Spleen (tissue), 11 donors: ENCODE measurements at regions not wholly inside any gene's neighbourhood (a gene's known extent, or its start where the extent isn't known, plus 50 kb on each side); places are given as distances from the start of the nearest gene placed in this dataset.

Experiments
- DNase-seq: peaks from one replicate; pipeline ENCODE4 v3.0.0-alpha.2; 2020
- H3K27ac ChIP-seq, 8 donors: fragments of 200-600 bp; sonication (generic) in 7 of 8; 1 replicate in 4 of 8; 2 replicates in 4 of 8; pipeline versions ENCODE4 v1.5.0 to v1.8.0; 2016 to 2021; ENCODE audit warnings: inconsistent platforms in 4 of 8, mild to moderate bottlenecking in 4 of 8, moderate library complexity in 1 of 8
- H3K27me3 ChIP-seq, 7 donors: fragments of 200-600 bp; sonication (generic) in 6 of 7; replicated peaks in 1 of 7; 1 replicate in 4 of 7; 2 replicates in 3 of 7; pipeline versions ENCODE4 v1.5.0 to v1.8.0; 2016 to 2021; ENCODE audit warnings: inconsistent platforms in 3 of 7, mild to moderate bottlenecking in 1 of 7
- H3K36me3 ChIP-seq, 6 donors: fragments of 200-600 bp; sonication (generic) in 5 of 6; 1 replicate in 4 of 6; 2 replicates in 2 of 6; pipeline versions ENCODE4 v1.5.0 to v1.8.0; 2016 to 2021; ENCODE audit warnings: inconsistent platforms in 2 of 6
- H3K4me1 ChIP-seq, 6 donors: fragments of 200-600 bp; sonication (generic) in 5 of 6; 1 replicate in 3 of 6; 2 replicates in 3 of 6; pipeline versions ENCODE4 v1.5.0 to v1.8.0; 2016 to 2021; ENCODE audit warnings: inconsistent platforms in 3 of 6
- H3K4me3 ChIP-seq, 8 donors: fragments of 200-600 bp; sonication (generic) in 7 of 8; 1 replicate in 4 of 8; 2 replicates in 4 of 8; pipeline versions ENCODE4 v1.5.0 to v1.8.0; 2016 to 2021; ENCODE audit warnings: inconsistent platforms in 4 of 8, mild to moderate bottlenecking in 4 of 8, moderate library complexity in 2 of 8
- H3K9me3 ChIP-seq, 8 donors: fragments of 200-600 bp; sonication (generic) in 7 of 8; 1 replicate in 4 of 8; 2 replicates in 4 of 8; pipeline versions ENCODE4 v1.5.0 to v1.8.0; 2016 to 2021; ENCODE audit warnings: inconsistent platforms in 4 of 8
- CTCF ChIP-seq, 11 experiments: fragments of 200-600 bp in 7 of 11; fragments of 450-650 bp in 4 of 11; sonication (generic) in 4 of 11; IDR thresholded peaks in 8 of 11; conservative IDR thresholded peaks in 3 of 11; 1 replicate in 7 of 11; 2 replicates in 4 of 11; pipeline versions ENCODE4 v1.4.0 to v1.8.0; 2016 to 2021; ENCODE audit warnings: antibody characterized with exemption in 11 of 11, inconsistent platforms in 4 of 11, mild to moderate bottlenecking in 1 of 11
- POLR2A ChIP-seq, 3 donors: fragments of 450-650 bp; IDR thresholded peaks; one replicate each; pipeline ENCODE4 v1.5.1; 2017; ENCODE audit warnings: antibody characterized with exemption in 3 of 3, mild to moderate bottlenecking in 1 of 3
- POLR2AphosphoS5 ChIP-seq, 3 donors: sonication (generic); formaldehyde crosslinking; IDR thresholded peaks; one replicate each; pipeline ENCODE4 v1.5.1; 2017; ENCODE audit warnings: antibody characterized with exemption in 3 of 3
- WGBS, 5 donors: extraction: QIAGEN DNeasy Blood & Tissue Kit in 3 of 5; methylation state at CpG; one replicate each; pipeline versions ENCODE4 v1.1.5 to v1.1.7; 2013 to 2018; 5-methylcytosine and 5-hydroxymethylcytosine counted together
- intact Hi-C: fragments of 100-400 bp; cut with DNase I; formaldehyde crosslinking; loops from one replicate; pipeline ENCODE4 v1.15.0; 2023; ENCODE audit warnings: low total_unique reads
- donor health status: healthy with polysubstance abuse.
- donor health status: DM: no; HTN: no; CAD: no; lungs with moderate emphysema.
- donor health status: DM: no; HTN: no; CAD: no.
- donor health status: Bipolar disorder and iron deficiency.
- donor health status: healthy.
- donor health status: DM: no; HTN: no; CAD: no.
- donor health status: DM: yes; HTN: yes; CAD: no.

GRCh38 chr3:166304584-166304983 is 467.4 kb upstream of the BCHE start:
- H3K27ac ChIP-seq, result no peak overlapping the region
- intact Hi-C loops, result no loop called here

GRCh38 chr3:166303681-166304080 is 466.5 kb upstream of the BCHE start:
- Histone ChIP-seq H3K27me3 (no peaks in the 10 kb centered on the region), H3K4me1 (no peaks in the 10 kb centered on the region), H3K36me3 (no peaks in the 10 kb centered on the region), H3K27ac (no peak overlapping the region), H3K9me3 (no peaks in the 10 kb centered on the region), H3K4me3 (no peak overlapping the region)
- DNase-seq, result no peak
- intact Hi-C loops, result no loop called here
- no peak for TF ChIP-seq POLR2A (IDR thresholded peaks at IDR 0.05)
- TF ChIP-seq POLR2AphosphoS5 (IDR thresholded peaks at IDR 0.05), result no peak
- no peak for TF ChIP-seq CTCF (IDR thresholded peaks at IDR 0.05 in 8 of 11, conservative IDR thresholded peaks at IDR 0.05 in 3 of 11)

More at GRCh38 chr3:166304584-166304983, 467.4 kb upstream of the BCHE start:
- H3K4me1 ChIP-seq, result no peaks in the 10 kb centered on the region
- no peak overlapping the region for H3K4me3 ChIP-seq
- no peaks in the 10 kb centered on the region for H3K9me3 ChIP-seq
- WGBS, 5 donors, result 51 to 78% (median 56%) methylated on average over 4 of the region's 4 CpGs
- no peak for TF ChIP-seq CTCF (IDR thresholded peaks at IDR 0.05 in 8 of 11, conservative IDR thresholded peaks at IDR 0.05 in 3 of 11)
- no peak for TF ChIP-seq POLR2A (IDR thresholded peaks at IDR 0.05)
- TF ChIP-seq POLR2AphosphoS5 (IDR thresholded peaks at IDR 0.05), result no peak
- no peaks in the 10 kb centered on the region for H3K36me3 ChIP-seq
- DNase-seq, result no peak
- no peaks in the 10 kb centered on the region for H3K27me3 ChIP-seq

- H3K36me3 ChIP-seq, result no peaks in the 10 kb centered on the region
- DNase-seq, result no peak
- TF ChIP-seq POLR2AphosphoS5 (IDR thresholded peaks at IDR 0.05) (no peak), POLR2A (IDR thresholded peaks at IDR 0.05) (no peak), CTCF (IDR thresholded peaks at IDR 0.05 in 8 of 11, conservative IDR thresholded peaks at IDR 0.05 in 3 of 11) (no peak)
- H3K9me3 ChIP-seq, result no peaks in the 10 kb centered on the region
- no peaks in the 10 kb centered on the region for H3K4me1 ChIP-seq
- intact Hi-C loops, result no loop called here
- H3K4me3 ChIP-seq, result no peak overlapping the region
- no peaks in the 10 kb centered on the region for H3K27me3 ChIP-seq
- H3K27ac ChIP-seq, result no peak overlapping the region
- 59 to 90% (median 83%) methylated on average over 2 of the region's 2 CpGs for WGBS, 5 donors
Measured at GRCh38 chr3:166302331-166302730, 465.1 kb upstream of the BCHE start.

- no peaks in the 10 kb centered on the region for H3K27me3 ChIP-seq
- no peak overlapping the region for H3K27ac ChIP-seq
- TF ChIP-seq CTCF (IDR thresholded peaks at IDR 0.05 in 8 of 11, conservative IDR thresholded peaks at IDR 0.05 in 3 of 11) (no peak), POLR2AphosphoS5 (IDR thresholded peaks at IDR 0.05) (no peak), POLR2A (IDR thresholded peaks at IDR 0.05) (no peak)
- no peaks in the 10 kb centered on the region for H3K4me1 ChIP-seq
- whole genome bisulfite sequencing, 5 donors, result 63 to 78% (median 70%) methylated on average over 5 of the region's 5 CpGs
- intact Hi-C loops, result no loop called here
- no peak for DNase-seq
- no peak overlapping the region for H3K4me3 ChIP-seq
- H3K9me3 ChIP-seq, result no peaks in the 10 kb centered on the region
- H3K36me3 ChIP-seq, result no peaks in the 10 kb centered on the region
Measured at GRCh38 chr3:166296179-166296783, 459.1 kb upstream of the BCHE start.
